ENCODE measurements at regions not wholly inside any gene's neighbourhood (a gene's known extent, or its start where the extent isn't known, plus 50 kb on each side); places are given as distances from the start of the nearest gene placed in this dataset.

DNA sequence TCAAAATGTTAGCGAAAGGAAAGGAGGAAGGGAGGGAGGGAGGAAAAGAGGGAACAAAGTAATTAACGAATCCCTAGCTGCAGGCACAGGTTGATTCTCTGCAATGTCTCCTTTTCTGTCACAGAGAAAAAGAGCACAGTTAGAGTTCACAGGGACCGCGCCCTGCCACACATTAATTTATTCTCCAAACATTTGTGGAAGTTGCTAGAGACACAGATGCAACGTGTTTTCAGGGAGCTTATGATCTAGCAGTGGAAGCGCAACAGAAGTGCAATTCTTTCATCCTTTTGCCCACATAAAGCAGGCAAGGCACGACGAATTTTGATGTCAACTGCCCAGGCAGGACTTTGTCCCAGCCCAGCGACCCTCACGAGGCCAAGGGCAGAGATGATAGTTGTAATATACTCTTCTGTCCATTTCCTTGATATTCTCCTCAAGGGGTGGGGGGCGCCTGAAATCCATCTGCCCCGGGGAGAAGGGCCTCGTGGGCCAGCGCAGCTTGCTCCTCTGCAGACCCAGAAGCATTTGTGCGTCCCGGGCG, 101.7 kb upstream of the ZNF438 start:
- TF ChIP-seq CTCF (IDR thresholded peaks at IDR 0.05; ENCODE audit: low read length) = no peak
- no peak for TF ChIP-seq EZH2 (IDR thresholded peaks at IDR 0.05; ENCODE audit: borderline replicate concordance, low read length)

Data from OCI-LY1 (cell line).